Uterus (tissue), 2 donors: ENCODE measurements at regions not wholly inside any gene's neighbourhood (a gene's known extent, or its start where the extent isn't known, plus 50 kb on each side); places are given as distances from the start of the nearest gene placed in this dataset.

ENCODE experiments used
- CTCF ChIP-seq, 4 experiments: fragments of 200-600 bp in 2 of 4; fragments of 450-650 bp in 2 of 4; sonication (generic) in 2 of 4; IDR thresholded peaks; one replicate each; pipeline ENCODE4 v1.5.1; 2016 to 2019; ENCODE audit warnings: antibody characterized with exemption in 4 of 4, mild to moderate bottlenecking in 2 of 4, moderate library complexity in 1 of 4
- POLR2A ChIP-seq, 2 donors: fragments of 450-650 bp; IDR thresholded peaks; one replicate each; pipeline ENCODE4 v1.6.1; 2016; ENCODE audit warnings: antibody characterized with exemption in 2 of 2, mild to moderate bottlenecking in 1 of 2, moderate library complexity in 1 of 2

GRCh38 chr14:101173698-101174521 lies 270.4 kb upstream of the RTL1 start:
- TF ChIP-seq CTCF (IDR thresholded peaks at IDR 0.05) (no peak), POLR2A (IDR thresholded peaks at IDR 0.05) (no peak)
